Neural progenitor cell (in vitro differentiated cells): ENCODE measurements at regions not wholly inside any gene's neighbourhood (a gene's known extent, or its start where the extent isn't known, plus 50 kb on each side); places are given as distances from the start of the nearest gene placed in this dataset.

Source experiments
- EZH2phosphoT487 ChIP-seq: fragments of 200-600 bp; sonication (generic); IDR thresholded peaks from 2 replicates; pipeline ENCODE4 v1.6.1; 2017; ENCODE audit warnings: antibody characterized with exemption
- TF ChIP-seq, protein P1 (sequence below): fragments of 200-600 bp; sonication (generic); IDR thresholded peaks from 2 replicates; pipeline ENCODE4 v1.5.1; 2017; ENCODE audit warnings: antibody characterized with exemption, mild to moderate bottlenecking

DNA sequence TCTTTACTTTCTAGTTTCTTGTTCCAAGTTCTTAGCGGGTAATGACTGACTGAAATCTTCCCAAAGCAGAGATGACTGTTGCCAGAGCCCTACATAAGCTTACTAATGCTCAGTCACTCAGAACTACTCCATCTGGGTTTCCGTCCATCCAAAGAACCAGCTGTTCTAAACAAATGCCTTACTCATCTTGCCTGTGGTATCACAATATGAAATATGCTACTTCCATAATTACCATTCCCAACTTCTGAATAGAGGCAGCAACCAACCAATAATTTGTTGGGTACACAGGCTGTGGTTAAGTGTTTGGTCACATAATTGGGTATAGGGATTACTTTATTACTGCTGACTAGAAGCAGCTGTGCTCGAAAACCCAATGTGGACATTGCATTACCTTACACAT lies 930.2 kb upstream of the DIAPH2 start:
- TF ChIP-seq, protein P1, sequence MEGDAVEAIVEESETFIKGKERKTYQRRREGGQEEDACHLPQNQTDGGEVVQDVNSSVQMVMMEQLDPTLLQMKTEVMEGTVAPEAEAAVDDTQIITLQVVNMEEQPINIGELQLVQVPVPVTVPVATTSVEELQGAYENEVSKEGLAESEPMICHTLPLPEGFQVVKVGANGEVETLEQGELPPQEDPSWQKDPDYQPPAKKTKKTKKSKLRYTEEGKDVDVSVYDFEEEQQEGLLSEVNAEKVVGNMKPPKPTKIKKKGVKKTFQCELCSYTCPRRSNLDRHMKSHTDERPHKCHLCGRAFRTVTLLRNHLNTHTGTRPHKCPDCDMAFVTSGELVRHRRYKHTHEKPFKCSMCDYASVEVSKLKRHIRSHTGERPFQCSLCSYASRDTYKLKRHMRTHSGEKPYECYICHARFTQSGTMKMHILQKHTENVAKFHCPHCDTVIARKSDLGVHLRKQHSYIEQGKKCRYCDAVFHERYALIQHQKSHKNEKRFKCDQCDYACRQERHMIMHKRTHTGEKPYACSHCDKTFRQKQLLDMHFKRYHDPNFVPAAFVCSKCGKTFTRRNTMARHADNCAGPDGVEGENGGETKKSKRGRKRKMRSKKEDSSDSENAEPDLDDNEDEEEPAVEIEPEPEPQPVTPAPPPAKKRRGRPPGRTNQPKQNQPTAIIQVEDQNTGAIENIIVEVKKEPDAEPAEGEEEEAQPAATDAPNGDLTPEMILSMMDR, result no peak
- TF ChIP-seq EZH2phosphoT487, result no peak
